ENCODE measurements at regions not wholly inside any gene's neighbourhood (a gene's known extent, or its start where the extent isn't known, plus 50 kb on each side); places are given as distances from the start of the nearest gene placed in this dataset.

DNA sequence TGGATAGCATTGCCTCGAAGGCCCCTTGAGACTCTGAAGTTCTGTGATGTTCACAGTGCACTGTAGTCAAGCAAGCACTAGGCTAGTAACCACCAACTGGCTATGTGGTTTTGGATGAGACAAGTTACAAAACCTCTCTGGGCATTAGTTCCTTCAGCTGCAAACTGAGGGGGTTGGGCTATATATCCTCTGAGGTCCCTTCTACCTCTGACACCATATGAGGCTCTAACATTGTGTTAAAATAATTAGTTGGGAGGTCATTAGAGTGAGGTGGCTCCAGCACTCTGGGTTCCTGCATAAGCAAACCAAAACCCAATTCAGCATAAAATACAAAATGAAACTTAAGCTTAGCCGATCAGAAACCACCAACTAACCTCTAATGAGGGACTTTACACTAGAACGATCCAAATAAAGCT lies 209.5 kb upstream of the LRRN1 start:
- TF ChIP-seq, protein P1, sequence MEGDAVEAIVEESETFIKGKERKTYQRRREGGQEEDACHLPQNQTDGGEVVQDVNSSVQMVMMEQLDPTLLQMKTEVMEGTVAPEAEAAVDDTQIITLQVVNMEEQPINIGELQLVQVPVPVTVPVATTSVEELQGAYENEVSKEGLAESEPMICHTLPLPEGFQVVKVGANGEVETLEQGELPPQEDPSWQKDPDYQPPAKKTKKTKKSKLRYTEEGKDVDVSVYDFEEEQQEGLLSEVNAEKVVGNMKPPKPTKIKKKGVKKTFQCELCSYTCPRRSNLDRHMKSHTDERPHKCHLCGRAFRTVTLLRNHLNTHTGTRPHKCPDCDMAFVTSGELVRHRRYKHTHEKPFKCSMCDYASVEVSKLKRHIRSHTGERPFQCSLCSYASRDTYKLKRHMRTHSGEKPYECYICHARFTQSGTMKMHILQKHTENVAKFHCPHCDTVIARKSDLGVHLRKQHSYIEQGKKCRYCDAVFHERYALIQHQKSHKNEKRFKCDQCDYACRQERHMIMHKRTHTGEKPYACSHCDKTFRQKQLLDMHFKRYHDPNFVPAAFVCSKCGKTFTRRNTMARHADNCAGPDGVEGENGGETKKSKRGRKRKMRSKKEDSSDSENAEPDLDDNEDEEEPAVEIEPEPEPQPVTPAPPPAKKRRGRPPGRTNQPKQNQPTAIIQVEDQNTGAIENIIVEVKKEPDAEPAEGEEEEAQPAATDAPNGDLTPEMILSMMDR (IDR thresholded peaks at IDR 0.05; ENCODE audit: borderline replicate concordance, extremely low read depth, low read length, poor library complexity, severe bottlenecking), result no peak
- no peak for TF ChIP-seq EZH2 (IDR thresholded peaks at IDR 0.05; ENCODE audit: borderline replicate concordance, low read depth, low read length, severe bottlenecking)
